MCF 10A (cell line): ENCODE measurements at regions not wholly inside any gene's neighbourhood (a gene's known extent, or its start where the extent isn't known, plus 50 kb on each side); places are given as distances from the start of the nearest gene placed in this dataset.

Experiments used
- BruUV-seq: library from RNA; stranded (reverse); fragments of 400-500 nt; replicated peaks from 2 replicates; lab custom pipeline; 2021; lab: Mats Ljungman, UMichigan
- CTCF ChIA-PET: fragments of 300-600 bp; sonication (Branson Sonifier 250); formaldehyde crosslinking; extraction: SDS; loops from one replicate; lab custom pipeline; 2021; ENCODE audit warnings: antibody characterized with exemption, inconsistent platforms; lab: Yijun Ruan, JAX
- POLR2A ChIA-PET: fragments of 300-600, 350-650 bp; sonication (Branson Sonifier 250); formaldehyde crosslinking; extraction: SDS; loops from one replicate; lab custom pipeline; 2020; ENCODE audit warnings: antibody characterized with exemption, inconsistent platforms; lab: Yijun Ruan, JAX
- DNase-seq: peaks from one replicate; pipeline ENCODE4 v3.0.0-alpha.2; 2018; ENCODE audit not compliant: unreplicated experiment
- H3K27ac Mint-ChIP-seq: one replicate; pipeline ENCODE4 v1.8.0; 2022; ENCODE audit warnings: mild to moderate bottlenecking, low read depth, mixed read lengths; ENCODE audit not compliant: unreplicated experiment
- H3K27me3 Mint-ChIP-seq: one replicate; pipeline ENCODE4 v1.8.0; 2022; ENCODE audit warnings: mixed read lengths; ENCODE audit not compliant: insufficient read depth, unreplicated experiment
- H3K36me3 Mint-ChIP-seq: one replicate; pipeline ENCODE4 v1.8.0; 2022; ENCODE audit warnings: mild to moderate bottlenecking, moderate library complexity, mixed read lengths; ENCODE audit not compliant: insufficient read depth, unreplicated experiment
- H3K4me1 Mint-ChIP-seq: one replicate; pipeline ENCODE4 v1.8.0; 2022; ENCODE audit warnings: mixed read lengths; ENCODE audit not compliant: insufficient read depth, unreplicated experiment
- H3K4me3 Mint-ChIP-seq: one replicate; pipeline ENCODE4 v1.8.0; 2022; ENCODE audit warnings: mild to moderate bottlenecking, moderate library complexity, mixed read lengths; ENCODE audit not compliant: unreplicated experiment
- H3K9me3 Mint-ChIP-seq: one replicate; pipeline ENCODE4 v1.8.0; 2022; ENCODE audit warnings: mixed read lengths; ENCODE audit not compliant: unreplicated experiment
- CTCF ChIP-seq: fragments of 200-600 bp; IDR thresholded peaks from one replicate; pipeline ENCODE4 v1.8.0; 2022; ENCODE audit warnings: antibody characterized with exemption, mild to moderate bottlenecking; ENCODE audit not compliant: unreplicated experiment
- intact Hi-C: fragments of 100-400 bp; cut with micrococcal nuclease; formaldehyde crosslinking; loops from 2 replicates; pipeline ENCODE4 v1.14.1; 2022

- H3K9me3 Mint-ChIP-seq = peaks cover 7% of the 10 kb centered on the region
- intact Hi-C loops = no loop called here
- H3K27ac Mint-ChIP-seq = peak overlapping the region; percentile 90
- BruUV-seq = no TSS peak
- peak overlapping the region; percentile 44 for H3K4me3 Mint-ChIP-seq
- ChIA-PET POLR2A (interaction anchor here (0.6 to 2.7 kb wide), 11 partner anchors 10 to 212 kb away, joined by 3 to 23 read pairs (median 4); partner anchors contain the start of genes OSBPL8 and ZDHHC17), CTCF (interaction anchor here (0.9 to 1.0 kb wide), 2 partner anchors 23 to 210 kb away, joined by 3 read pairs; no protein-coding TSS in a partner anchor)
- H3K4me1 Mint-ChIP-seq = peaks cover 26% of the 10 kb centered on the region
- H3K27me3 Mint-ChIP-seq = no peaks in the 10 kb centered on the region
- peak; percentile 98 for DNase-seq
- TF ChIP-seq CTCF = no peak
- H3K36me3 Mint-ChIP-seq = no peaks in the 10 kb centered on the region
Measured at GRCh38 chr12:76611533-76611932, 52.0 kb upstream of the OSBPL8 start.

GRCh38 chr12:76614364-76614763 lies 54.8 kb upstream of the OSBPL8 start:
- CTCF ChIA-PET = interaction anchor here (0.6 to 1.7 kb wide), 5 partner anchors 23 to 792 kb away, joined by 3 to 8 read pairs (median 3); no protein-coding TSS in a partner anchor
- BruUV-seq = no TSS peak
- no peaks in the 10 kb centered on the region for H3K36me3 Mint-ChIP-seq

GRCh38 chr12:76618031-76618430 lies 58.5 kb upstream of the OSBPL8 start:
- Mint-ChIP-seq H3K27ac (no peak overlapping the region), H3K36me3 (no peaks in the 10 kb centered on the region), H3K4me3 (no peak overlapping the region), H3K27me3 (no peaks in the 10 kb centered on the region), H3K4me1 (peaks cover 5% of the 10 kb centered on the region), H3K9me3 (peaks cover 7% of the 10 kb centered on the region)
- BruUV-seq = no TSS peak
- no peak for TF ChIP-seq CTCF
- no peak for DNase-seq
- intact Hi-C loops = no loop called here
- ChIA-PET POLR2A (interaction anchor here (1.4 kb wide), 1 partner anchor 29 kb away, joined by 4 read pairs; no protein-coding TSS in a partner anchor), CTCF (interaction anchor here (0.7 to 3.2 kb wide), 4 partner anchors 33 to 1308 kb away, joined by 3 to 22 read pairs (median 3); no protein-coding TSS in a partner anchor)

More at GRCh38 chr12:76614364-76614763, 54.8 kb upstream of the OSBPL8 start:
- peaks cover 26% of the 10 kb centered on the region for H3K4me1 Mint-ChIP-seq
- TF ChIP-seq CTCF = no peak
- no peak overlapping the region for H3K4me3 Mint-ChIP-seq
- peaks cover 7% of the 10 kb centered on the region for H3K9me3 Mint-ChIP-seq
- no peak for DNase-seq
- intact Hi-C loops = no loop called here
- no peak overlapping the region for H3K27ac Mint-ChIP-seq
- no peaks in the 10 kb centered on the region for H3K27me3 Mint-ChIP-seq
- POLR2A ChIA-PET = interaction anchor here (0.9 kb wide), 1 partner anchor 173 kb away, joined by 3 read pairs; no protein-coding TSS in a partner anchor

GRCh38 chr12:76621582-76622024 lies 62.0 kb upstream of the OSBPL8 start:
- peak; percentile 91 for TF ChIP-seq CTCF
- BruUV-seq = no TSS peak
- ChIA-PET CTCF (interaction anchor here (0.7 to 3.5 kb wide), 22 partner anchors 8 to 391 kb away, joined by 3 to 72 read pairs (median 4); partner anchors contain the start of gene OSBPL8), POLR2A (interaction anchor here (0.7 to 3.5 kb wide), 4 partner anchors 10 to 233 kb away, joined by 3 to 21 read pairs (median 6); no protein-coding TSS in a partner anchor)
- Mint-ChIP-seq H3K4me1 (peaks cover 5% of the 10 kb centered on the region), H3K4me3 (no peak overlapping the region), H3K27ac (no peak overlapping the region), H3K36me3 (no peaks in the 10 kb centered on the region), H3K27me3 (no peaks in the 10 kb centered on the region), H3K9me3 (no peaks in the 10 kb centered on the region)
- intact Hi-C loops = loop anchor here (1.0 to 5.0 kb wide), 6 partner anchors 170 to 1306 kb away; no protein-coding TSS in a partner anchor
- DNase-seq = peak; percentile 83
